Lower leg skin (tissue), 4 donors: ENCODE measurements at regions not wholly inside any gene's neighbourhood (a gene's known extent, or its start where the extent isn't known, plus 50 kb on each side); places are given as distances from the start of the nearest gene placed in this dataset.

Experiments
- DNase-seq, 2 donors: peaks; one replicate each; pipeline ENCODE4 v3.0.0-alpha.2; 2019; ENCODE audit warnings: low spot score in 2 of 2
- H3K4me3 ChIP-seq: fragments of 200-600 bp; sonication (generic); 2 replicates; pipeline ENCODE4 v1.5.1; 2017; ENCODE audit warnings: mild to moderate bottlenecking, low read depth; ENCODE audit not compliant: poor library complexity, severe bottlenecking
- POLR2A ChIP-seq, 2 donors: fragments of 450-650 bp; IDR thresholded peaks; one replicate each; pipeline ENCODE4 v1.6.1; 2016 to 2017; ENCODE audit warnings: antibody characterized with exemption in 2 of 2, mild to moderate bottlenecking in 1 of 2, moderate library complexity in 1 of 2
- WGBS, 2 donors: methylation state at CpG; one replicate each; pipeline ENCODE4 v1.1.5; 2018; 5-methylcytosine and 5-hydroxymethylcytosine counted together
- intact Hi-C: fragments of 100-400 bp; cut with DNase I; formaldehyde crosslinking; loops from one replicate; pipeline ENCODE4 v1.15.0; 2023; ENCODE audit warnings: low total_unique reads
- TF ChIP-seq, protein P1 (sequence below), 3 donors: fragments of 450-650 bp; IDR thresholded peaks; one replicate each; pipeline ENCODE4 v1.5.1; 2016; ENCODE audit warnings: antibody characterized with exemption in 3 of 3, mild to moderate bottlenecking in 3 of 3, moderate library complexity in 2 of 3

DNA sequence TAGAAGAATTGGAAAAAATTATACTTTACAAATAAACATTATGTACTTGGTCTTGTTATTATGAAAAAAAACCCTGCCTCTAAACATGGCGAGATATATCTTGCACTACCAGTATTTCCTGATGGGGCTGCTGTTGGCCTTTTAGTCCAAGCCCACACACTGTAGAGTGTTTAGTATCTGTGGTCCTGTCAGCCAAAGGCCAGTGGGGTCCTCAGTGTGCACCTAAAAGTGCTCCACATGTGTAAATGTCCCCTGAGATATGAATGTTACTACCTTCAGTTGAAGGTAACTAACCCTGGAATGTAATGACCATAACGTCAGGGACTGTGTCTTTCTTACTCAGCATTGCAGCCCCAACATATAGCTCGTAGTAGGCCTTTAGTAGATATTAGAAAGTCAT, 71.1 kb upstream of the HK2 start:
- 78% methylated on average over 3 of the region's 3 CpGs for WGBS, 2 donors
- DNase-seq, result no peak
- intact Hi-C loops, result no loop called here
- no peak overlapping the region for H3K4me3 ChIP-seq
- TF ChIP-seq, protein P1, sequence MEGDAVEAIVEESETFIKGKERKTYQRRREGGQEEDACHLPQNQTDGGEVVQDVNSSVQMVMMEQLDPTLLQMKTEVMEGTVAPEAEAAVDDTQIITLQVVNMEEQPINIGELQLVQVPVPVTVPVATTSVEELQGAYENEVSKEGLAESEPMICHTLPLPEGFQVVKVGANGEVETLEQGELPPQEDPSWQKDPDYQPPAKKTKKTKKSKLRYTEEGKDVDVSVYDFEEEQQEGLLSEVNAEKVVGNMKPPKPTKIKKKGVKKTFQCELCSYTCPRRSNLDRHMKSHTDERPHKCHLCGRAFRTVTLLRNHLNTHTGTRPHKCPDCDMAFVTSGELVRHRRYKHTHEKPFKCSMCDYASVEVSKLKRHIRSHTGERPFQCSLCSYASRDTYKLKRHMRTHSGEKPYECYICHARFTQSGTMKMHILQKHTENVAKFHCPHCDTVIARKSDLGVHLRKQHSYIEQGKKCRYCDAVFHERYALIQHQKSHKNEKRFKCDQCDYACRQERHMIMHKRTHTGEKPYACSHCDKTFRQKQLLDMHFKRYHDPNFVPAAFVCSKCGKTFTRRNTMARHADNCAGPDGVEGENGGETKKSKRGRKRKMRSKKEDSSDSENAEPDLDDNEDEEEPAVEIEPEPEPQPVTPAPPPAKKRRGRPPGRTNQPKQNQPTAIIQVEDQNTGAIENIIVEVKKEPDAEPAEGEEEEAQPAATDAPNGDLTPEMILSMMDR (IDR thresholded peaks at IDR 0.05), result no peak
- TF ChIP-seq POLR2A (IDR thresholded peaks at IDR 0.05), result no peak

DNA sequence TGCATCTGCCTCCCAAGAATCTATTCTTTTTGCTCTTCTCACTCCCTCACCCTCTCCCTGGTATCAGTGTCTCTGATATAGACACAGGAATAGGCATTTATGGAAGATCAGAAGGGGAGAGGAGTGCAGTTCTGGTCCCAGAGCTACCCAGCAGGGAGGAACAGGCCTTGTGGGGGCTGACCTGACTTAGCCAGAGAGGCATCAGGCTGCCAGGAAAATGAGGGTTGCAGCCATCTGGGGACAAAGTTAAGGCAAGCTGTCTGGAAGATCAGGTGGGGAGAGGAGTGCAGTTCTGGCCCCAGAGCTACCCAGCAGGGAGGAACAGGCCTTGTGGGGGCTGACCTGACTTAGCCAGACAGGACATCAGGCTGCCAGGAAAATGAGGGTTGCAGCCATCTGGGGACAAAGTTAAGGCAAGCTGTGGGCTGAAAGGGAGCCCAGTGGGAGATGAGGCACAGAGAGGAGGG, 69.9 kb upstream of the HK2 start:
- DNase-seq, result no peak
- H3K4me3 ChIP-seq, result no peak overlapping the region
- no peak for TF ChIP-seq POLR2A (IDR thresholded peaks at IDR 0.05)
- TF ChIP-seq, protein P1 (IDR thresholded peaks at IDR 0.05), result no peak
- intact Hi-C loops, result no loop called here

DNA sequence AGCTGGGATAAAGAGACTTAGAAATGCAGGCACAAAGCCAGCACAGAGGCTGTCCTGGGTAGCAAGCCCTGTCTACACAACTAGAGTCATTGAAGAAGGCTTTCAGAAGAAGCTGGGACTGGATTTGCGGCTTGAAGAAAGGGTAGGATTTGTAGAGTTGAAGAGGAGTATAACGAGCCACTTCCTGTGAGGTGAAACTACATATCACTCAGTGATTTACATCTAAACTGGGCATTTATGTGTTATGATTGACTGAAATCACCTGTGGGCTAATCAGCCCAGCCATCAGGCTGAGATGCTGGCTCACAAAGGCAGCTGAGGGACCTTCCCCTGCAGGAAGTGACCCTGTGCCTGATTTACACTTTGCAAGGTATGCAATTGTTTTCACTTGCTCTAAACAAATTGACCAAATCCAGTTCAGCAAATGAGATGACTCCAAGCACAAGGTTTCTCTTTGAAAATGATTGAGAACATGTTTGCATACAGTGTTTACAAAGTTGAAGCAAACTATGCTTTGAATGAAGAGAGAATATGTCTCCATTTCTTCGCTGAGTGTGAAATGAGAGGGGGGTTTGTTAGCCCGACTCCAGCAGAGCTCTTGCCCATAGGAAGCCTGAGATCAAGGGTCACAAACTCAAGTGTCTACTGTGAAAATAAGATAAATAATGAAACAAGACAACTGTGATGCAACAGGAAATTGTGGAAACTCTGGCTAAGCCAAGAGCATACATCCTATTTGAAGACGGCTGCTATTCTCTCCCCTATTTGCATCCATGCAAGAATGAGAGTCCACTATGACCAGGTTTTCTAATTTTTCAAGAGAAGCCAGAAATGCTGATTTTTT, 69.3 kb upstream of the HK2 start:
- intact Hi-C loops, result no loop called here
- WGBS, 2 donors, result 63 to 70% methylated on average over 5 of the region's 5 CpGs
- DNase-seq, result no peak
- no peak overlapping the region for H3K4me3 ChIP-seq
- TF ChIP-seq, protein P1 (IDR thresholded peaks at IDR 0.05), result no peak
- TF ChIP-seq POLR2A (IDR thresholded peaks at IDR 0.05), result no peak

DNA sequence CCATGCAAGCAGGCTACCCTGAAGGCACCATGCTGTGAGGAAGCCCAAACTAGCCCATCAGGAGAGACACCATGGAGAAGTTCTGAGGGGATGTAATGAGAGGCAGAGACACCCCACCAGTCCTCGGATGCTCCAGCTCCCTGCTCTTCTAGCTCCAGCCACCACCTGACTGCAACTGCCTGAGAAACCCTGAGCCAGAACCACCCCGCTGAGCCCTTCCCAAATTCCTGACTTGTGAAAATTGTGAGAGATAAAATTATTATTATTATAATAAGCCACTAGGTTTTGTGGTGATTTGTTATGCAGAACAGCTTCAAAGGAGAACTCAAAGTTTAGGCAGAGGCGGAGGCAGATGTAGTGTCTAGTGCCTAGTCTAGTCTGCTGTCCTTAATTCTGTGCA, 67.1 kb upstream of the HK2 start:
- WGBS, 2 donors, result 97 to 98% methylated on average over 3 of the region's 3 CpGs
- no peak for TF ChIP-seq POLR2A (IDR thresholded peaks at IDR 0.05)
- TF ChIP-seq, protein P1 (IDR thresholded peaks at IDR 0.05), result no peak
- intact Hi-C loops, result no loop called here
- no peak for DNase-seq
- H3K4me3 ChIP-seq, result no peak overlapping the region

DNA sequence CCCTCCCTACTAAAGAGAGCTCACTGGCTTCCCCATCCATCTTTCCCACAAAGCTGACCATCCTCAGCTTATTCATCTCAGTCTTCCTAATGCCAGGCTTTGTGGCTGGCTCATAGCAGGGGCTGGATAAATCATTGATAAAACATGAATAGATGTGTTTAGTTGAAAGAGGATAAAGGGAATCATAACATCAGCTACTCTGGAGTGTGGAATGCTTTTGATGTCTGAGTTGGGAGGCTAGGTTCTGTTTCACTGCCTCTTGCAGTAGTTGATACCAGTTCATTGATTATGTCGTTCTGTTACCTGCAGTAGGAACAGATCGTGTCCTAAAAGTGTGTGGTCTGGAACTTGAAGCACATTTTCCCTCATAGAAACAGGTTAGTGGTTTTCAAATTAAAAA, 66.3 kb upstream of the HK2 start:
- intact Hi-C loops, result no loop called here
- no peak for TF ChIP-seq POLR2A (IDR thresholded peaks at IDR 0.05)
- TF ChIP-seq, protein P1 (IDR thresholded peaks at IDR 0.05), result no peak
- H3K4me3 ChIP-seq, result no peak overlapping the region
- DNase-seq, result no peak
- WGBS, 2 donors, result 72 to 76% methylated on average over 2 of the region's 2 CpGs
